Stimulated activated CD4-positive, alpha-beta T cell treated with anti-CD3 and anti-CD28 coated beads, Interleukin-1b, Interleukin-23, amount 100 ng/mL, for 48 hours (primary cell): ENCODE measurements at regions not wholly inside any gene's neighbourhood (a gene's known extent, or its start where the extent isn't known, plus 50 kb on each side); places are given as distances from the start of the nearest gene placed in this dataset.
"Not testable (repeated sequence)": the region's sequence is repeated elsewhere in the genome, so short reads cannot be mapped to it uniquely, and the experiment has no call there.

ENCODE experiments used
- DNase-seq: peaks from one replicate; pipeline ENCODE4 v3.0.0-alpha.2; 2020

DNA sequence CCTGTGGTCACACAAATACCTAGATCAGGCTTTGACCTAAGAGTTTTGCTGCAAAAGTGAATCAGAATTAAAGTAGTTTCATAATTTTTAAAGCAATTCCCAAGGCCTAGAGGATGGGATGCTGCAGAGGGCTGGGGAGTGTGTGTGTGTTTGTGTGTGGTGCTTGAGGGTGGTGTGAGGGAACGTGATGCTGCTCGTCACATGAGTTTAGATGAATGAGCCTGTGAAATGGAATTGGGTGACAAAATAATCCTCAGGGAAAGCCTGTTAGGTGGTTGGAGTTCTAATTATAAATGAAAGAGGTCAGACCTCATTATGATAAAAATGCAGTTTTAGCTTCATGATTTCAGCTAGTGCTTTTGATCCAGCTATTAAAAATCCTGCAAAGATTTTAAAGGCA is 87.5 kb upstream of the TMEM170B start:
- DNase-seq = no peak

DNA sequence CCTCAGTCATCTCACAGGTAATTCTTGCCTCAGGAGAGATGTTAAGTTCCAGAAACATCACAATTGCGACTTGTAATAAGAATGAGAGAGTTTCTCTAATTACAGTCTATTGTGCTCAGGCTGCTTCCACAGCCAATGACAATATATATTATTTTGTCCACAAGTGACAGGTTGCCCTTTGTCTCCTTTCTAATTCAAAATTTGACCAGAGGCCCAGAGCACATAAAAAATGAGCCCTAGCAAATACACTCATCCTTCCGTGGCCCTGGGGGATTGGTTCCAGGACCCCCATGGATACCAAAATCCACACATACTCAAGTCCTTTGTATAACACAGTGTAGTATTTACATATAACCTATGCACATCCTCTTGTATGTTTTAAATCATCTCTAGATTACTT is 88.1 kb upstream of the TMEM170B start:
- no peak for DNase-seq

DNA sequence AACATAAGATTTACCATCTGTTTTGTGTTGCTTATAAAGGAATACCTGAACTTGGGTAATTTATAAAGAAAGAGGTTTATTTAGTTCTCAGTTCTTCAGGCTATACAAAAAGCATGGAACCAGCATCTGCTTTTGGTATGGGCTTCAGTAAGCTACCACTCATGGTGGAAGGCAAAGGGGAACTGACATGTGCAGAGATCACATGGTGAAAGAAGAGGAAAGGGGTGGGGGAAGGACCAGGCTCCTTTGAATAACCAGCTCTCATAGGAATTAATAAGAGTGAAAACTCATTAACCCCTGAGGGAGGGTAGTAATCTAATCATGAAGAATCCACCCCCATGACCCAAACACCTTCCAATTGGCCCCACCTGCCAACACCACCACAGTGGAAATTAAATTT is 89.5 kb upstream of the TMEM170B start:
- DNase-seq = no peak

DNA sequence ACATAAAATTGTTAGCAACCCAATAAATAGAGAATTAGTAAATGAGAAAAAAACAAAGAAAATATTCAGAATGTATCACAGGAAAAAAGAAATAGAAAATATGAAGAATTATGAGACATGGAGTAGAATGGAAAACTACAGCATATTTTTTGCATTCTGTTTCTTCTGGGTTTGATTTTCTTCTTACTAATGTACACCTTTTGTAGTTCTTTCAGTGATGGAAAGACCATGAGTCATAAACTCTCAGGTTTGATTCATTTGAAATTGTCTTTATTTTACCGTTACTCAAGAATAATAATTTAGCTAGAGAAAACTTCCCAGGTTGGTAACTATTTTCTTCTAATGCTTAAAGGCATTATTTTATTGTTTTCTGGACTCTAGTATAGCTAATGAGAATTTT is 90.3 kb upstream of the TMEM170B start:
- DNase-seq = no peak

DNA sequence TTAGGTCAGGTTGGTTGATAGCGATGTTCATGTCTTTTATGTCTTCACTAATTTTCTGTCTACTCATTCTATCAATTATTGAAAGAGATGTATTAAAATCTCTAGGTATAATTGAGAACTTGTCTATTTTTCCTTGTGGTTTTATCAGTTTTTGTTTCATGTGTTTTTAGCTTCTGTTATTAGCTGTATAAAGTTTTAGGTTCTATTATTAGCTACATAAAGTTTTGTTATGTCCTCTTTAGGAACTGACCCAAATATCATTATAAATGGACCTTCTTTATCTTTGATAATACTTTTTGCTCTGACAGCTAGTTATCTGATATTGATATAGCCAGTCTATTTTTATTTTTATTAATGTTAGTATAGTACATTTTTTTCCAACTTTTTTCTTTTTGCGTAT is 92.4 kb upstream of the TMEM170B start:
- DNase-seq = no peak

DNA sequence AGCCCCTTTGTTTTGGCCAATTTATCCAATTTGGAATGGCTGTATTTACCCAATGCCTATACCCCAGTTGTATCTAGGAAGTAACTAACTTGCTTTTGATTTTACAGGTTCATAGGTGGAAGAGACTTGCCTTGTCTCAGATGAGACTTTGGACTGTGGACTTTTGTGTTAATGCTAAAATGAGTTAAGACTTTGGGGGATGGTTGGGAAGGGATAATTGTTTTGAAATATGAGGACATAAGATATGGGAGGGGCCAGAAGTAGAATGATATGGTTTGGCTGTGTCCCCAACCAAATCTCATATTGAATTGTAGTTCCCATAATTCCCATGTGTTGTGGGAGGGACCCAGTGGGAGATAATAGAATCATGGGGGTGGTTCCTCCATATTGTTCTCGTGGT is 94.4 kb upstream of the TMEM170B start:
- not testable (repeated sequence) for DNase-seq

DNA sequence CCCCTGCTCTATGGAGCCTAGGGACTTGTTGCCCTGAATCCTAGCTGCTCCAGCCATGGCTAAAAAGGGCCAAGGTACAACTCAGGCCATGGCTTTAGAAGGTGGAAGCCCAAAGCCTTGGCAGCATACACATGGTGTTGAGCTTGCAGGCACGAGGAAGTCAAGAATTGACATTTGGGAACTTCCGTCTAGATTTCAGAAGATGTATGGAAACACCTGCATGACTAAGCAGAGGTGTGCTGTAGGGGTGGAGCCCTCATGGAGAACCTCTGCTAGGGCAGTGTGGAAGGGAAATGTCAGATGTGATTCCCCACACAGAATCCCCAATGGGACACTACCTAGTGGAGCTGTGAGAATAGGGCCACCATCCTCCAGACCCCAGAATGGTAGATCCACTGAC is 95.1 kb upstream of the TMEM170B start:
- DNase-seq = no peak

DNA sequence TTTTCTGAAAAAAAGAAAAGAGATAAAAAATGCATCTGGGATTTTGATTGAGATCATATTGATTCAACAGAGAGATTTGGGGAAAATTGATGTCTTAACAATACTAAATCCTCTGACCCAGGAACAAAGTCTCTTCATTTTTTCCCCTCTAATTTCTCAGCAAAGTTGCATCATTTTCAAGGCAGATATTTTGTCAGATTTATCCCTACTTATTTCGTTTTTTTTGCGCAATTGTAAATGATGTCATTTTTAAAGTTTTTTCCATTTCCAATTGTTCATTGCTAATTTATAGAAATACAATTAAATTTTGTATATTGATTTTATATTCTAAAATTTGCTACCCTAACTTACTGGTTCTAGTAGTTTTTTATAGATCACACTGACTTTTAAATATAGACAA is 97.7 kb upstream of the TMEM170B start:
- DNase-seq = no peak

DNA sequence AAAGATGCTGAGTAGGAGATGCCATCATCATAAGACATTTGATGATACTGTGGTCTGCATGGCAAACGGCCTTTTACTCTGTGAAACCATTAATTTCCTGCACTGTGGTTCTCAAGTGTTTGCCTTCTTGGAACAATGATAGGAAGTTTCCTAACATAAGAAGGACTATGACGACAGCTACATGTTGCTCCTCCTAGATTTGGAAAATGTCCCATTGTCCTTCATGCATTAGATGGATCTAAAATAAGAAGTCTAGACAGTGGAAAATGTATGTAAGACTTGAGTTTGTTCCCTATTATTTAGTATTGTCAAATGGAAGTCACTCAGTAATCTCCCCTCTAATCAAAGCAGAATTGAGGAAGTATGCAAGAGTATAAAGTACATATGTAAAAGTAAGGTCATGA is 98.5 kb upstream of the TMEM170B start:
- no peak for DNase-seq

DNA sequence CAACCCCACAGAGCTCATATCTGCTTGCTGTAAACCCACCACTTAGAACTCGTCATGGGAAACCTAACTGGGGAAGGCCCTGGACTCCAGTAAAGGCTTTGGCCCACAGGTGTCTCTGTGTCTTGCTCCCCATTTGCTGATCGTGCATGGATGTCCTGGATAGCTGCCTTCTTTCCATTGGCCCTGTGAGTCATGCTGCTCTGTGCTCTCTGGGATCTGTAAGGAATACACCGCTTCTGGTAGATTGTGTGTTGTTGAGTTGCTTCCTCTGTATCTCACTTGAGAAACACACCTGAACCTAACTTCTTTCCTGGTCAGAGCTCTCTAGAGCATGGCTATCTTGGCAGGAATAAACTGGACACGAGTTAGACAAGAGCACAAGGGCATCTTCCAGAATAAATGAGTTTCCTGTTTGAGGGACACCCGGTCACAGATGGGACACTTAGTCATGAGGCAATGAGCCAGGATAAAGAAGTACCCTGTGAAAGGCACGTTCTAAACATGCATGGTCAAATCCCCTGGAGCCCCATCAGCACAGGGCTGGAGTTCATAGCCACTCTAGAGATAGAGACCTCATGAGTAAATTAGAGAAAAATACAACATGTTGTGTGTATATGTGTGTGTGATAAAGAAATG is 99.6 kb upstream of the TMEM170B start:
- DNase-seq = no peak

DNA sequence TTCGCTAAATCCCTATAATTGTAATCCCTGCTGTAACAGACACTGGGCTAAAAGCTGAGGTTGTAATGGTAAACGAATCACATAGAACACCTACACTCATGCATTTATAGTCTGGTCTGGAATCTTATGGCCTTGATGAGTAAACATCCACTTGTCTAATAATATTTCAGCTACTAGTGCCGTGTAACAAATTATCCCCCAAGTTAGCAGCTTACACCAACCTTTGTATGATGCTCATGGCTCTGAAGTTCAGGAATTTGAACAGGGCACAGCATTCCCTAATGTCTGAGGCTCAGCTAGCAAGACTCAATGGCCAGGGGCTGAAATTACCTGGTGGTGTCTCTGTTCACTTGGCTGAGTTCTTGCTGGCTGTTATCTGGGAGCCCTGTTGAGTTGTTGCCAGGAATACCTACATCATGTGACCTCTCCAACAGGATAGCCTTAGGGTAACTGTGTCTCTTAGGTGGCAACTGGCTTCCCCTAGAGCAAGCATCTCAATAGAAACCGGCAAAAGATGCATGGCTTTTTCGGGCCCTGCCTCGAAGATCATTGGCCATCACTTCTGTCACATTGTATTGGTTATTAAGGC is 100.9 kb upstream of the TMEM170B start:
- no peak for DNase-seq

DNA sequence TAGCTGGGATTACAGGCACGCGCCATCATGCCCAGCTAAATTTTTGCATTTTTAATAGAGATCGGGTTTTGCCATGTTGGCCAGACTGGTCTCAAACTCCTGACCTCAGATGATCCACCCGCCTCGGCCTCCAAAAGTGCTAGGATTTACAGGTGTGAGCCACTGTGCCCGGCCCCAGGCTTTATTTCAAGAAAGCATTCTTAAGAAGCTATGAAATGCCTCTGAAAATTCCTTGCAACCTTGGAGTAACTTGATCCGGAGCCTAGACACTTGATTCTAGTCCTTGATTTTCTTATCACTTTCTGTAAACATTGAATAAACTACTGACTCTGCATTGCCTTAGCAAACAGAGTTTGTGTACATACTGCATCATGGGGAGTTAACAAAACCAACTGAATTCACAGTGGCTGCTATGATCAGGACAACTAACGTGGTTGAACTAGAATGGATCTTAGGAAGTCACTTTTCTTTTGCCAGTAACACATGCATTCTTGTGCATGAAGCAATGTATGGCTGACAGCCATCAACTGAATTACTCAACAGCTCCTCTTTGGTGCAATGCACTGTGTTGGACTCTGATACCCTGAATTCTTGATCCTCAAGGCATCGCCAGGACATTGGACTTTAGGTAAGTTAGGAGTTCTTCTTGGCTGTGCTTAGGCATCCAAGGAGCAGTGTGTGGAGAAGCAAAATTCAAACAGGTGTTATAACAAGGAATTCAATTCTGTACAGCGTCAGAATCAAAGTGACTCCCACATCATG is 102.8 kb upstream of the TMEM170B start:
- no peak for DNase-seq

DNA sequence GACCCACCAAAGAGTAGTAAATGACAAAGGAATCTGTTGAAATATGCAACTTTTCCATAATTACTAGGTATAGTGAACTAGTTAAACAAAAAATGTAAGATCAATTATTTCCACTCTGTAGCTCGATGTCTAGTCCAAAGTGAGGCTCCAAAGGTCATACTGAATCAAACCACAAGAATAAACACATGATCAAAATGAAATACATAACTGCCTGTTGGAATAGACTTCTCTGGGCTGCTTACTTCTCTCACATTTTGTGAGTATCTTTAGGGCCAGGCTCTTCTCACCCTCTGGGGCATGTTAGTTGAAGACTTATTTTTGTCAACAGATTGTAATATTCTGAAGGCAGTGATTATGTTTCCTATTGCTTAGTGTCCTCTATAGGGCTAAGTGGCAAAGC is 103.7 kb upstream of the TMEM170B start:
- DNase-seq = no peak

DNA sequence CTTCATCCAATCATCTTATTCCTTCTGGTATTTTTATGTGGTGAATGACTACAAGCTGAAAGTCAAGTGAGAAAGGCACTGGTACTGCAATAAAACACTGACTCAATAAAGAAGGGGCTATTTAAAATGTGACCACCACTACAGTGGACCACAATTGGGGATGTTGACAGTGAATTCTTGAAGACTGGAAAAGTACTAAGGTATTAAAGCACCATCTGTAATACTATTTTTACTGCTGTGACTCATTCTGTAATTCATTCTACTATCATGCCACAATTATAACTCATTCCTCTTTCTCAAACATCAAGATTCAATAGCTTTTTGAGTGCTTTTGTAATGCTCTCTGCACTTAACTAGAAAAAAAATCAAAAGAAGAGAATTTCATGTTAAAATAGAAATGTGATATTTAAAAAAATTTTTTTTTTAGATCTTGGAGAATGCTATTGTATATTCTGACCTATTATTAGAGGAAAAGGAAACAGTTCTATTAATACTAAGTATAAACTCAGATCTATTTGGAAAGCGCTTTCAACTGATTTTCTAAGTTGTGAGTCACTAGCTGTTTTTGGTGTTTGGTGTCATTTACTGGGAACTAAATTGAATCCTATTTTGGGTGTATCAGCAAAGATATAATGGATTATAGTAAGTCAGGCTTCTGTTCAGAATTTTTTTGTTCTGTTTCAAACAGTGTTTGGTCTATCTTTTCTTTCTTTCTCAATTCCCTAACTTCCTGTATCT is 104.7 kb upstream of the TMEM170B start:
- no peak for DNase-seq

DNA sequence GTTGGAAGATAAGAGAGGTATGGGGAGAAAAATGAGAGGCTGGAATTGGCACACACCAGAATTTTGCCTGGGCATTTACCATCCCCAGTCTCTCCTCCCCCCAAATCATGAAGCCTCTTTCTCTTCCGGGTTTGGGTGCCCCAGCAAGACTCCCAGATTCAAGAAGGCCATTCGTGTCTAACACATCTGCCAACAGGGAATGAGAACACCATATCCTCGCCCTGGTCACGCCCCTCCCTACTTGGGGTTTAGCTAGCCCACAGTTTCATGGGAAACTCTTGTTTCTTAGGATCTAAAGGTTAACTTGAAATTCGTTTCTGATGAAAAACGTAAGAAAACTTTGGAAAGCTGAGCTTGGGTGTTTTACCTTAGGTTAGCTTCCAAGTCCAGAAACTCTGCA is 105.5 kb upstream of the TMEM170B start:
- no peak for DNase-seq

DNA sequence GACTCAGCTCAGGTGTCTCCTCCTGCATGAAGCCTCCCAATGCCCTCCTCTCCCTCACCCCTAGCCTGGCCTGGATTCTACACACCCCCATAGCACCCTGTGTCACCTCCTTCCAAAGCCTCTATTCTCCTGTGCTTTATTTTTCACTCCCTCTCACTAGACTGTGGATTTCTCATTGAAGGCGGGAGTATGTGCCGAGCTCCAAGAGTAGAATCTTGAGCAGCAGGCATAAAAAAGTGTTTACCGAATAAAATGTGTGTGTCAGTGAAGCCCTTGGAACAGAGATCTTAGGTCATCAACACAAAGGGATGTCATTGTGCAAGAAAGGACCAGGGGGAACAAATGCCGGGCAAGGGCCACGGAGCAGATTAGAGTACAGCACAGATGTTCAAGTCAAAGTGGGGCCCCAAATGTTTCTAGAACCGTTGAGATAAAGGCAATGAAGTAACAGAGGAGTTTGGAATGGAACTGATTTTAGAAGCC is 106.1 kb upstream of the TMEM170B start:
- no peak for DNase-seq

DNA sequence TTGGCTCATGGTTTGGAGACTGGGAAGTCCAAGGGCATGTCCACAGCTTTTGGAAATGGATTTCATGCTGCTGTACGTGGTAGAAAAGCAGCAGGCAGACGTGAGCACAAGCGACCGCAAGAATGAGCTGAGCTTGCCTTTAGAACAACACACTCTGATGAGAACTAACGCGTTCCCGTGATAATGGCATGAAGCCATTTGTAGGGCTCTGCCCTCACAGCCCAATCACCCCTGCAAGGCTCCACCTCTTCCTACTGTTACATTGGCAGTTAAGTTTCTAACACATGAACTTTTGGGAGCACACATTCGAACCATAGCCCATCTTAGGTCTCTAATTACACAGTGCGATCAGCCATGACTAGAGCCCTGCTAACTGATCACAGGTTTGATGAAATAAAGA is 107.5 kb upstream of the TMEM170B start:
- no peak for DNase-seq

DNA sequence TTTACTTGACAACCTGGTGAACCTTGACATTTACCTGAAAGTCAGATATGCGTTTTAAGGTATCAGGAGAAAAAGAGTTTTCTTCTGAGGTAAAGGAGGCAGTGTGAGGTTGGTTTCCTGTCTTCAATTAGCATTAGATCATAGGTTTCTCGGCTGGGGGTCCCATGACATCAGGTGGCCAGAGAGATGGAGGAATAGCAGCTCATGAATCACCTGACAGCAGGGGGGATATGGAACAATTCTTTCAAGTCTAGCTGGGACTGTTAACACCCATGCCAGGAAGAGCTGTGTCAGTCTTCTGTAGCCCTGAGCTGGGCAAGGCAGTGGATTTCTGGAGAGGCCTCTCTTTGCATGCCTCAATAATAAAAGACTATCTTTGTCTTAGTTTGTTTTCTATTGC is 108.0 kb upstream of the TMEM170B start:
- no peak for DNase-seq

DNA sequence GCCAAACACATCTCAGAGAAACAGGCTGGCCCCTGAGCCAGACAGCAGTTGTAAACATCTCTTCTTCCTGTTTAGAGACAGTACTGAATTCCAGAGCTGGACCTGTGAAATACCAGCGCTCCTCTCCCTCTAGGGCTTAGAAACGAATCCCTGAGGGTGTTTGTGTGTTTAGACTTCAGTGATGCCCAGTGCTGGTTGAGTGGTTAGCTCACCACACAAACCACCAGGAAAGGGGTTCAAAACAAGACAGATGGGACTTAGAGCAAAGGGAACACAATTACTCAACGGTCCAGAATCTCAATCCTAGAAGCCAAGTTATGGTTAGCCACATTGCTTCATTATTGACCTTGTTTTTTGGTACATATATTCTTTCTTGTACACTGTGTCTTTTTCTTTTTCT is 108.7 kb upstream of the TMEM170B start:
- no peak for DNase-seq

DNA sequence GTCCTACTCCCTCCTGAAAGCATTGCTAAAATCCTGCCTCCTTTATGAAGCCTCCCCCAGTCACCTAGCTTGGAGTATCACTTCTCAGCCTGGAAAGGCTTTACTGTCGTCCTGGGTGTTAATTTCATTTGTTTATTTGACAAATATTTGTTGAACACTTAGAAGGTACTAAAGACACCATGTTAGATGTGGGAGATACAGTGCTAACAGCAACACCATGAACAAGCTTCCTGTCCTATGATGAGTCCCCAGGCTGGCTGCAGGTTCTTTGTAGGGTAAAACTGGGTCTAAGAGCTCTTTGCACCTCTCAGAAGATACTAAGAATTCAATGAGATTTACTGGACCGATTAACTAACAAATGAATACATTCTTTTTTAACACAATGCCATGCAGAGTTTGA is 109.2 kb upstream of the TMEM170B start:
- no peak for DNase-seq

DNA sequence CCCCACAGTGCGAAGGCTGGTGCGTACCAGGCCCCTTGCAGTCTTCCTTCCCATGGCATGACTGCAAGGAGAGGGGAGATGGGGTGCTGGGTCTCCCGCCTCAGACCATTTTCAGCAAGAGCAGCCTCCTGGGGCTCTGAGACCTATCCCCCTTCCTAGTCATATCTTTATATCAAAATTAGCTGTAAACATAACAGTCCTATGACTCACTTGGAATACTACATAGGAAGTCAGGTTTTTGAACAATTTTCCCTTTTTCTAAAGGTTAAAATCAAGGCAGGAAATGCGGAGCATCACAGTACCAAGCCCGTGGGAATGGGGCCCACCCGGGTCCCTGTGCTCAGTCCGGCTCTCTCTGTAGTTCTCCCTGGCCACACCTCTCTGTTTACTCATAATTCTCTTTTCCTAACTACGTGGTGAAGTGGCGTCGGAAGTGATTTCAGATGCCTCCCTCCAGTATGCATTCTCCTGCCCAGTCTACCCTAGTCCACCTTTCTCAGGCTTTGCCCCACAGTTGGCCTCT is 109.8 kb upstream of the TMEM170B start:
- no peak for DNase-seq

DNA sequence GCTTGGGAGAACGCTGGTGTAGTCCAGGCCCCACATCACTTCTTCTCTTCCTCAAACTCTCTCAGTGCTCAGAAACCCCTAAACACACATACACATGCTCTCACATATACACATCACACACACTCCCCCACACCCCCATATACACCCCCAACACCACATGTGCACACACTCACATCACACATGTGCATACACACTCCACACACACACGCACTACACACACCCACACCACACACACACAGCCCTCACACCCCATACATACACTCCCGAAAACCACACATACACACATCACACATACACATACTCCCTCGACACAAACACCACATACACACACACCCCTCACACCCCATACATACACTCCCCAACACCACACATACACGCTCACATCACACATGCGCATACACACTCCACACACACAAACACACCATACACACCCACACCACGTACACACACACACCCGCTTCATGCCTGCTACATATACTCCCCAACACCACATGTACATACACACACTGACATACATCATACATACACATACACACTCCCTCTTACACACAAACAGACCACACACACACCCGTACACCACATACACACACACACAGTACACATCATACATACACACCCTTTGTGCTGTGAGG is 110.3 kb upstream of the TMEM170B start:
- no peak for DNase-seq

DNA sequence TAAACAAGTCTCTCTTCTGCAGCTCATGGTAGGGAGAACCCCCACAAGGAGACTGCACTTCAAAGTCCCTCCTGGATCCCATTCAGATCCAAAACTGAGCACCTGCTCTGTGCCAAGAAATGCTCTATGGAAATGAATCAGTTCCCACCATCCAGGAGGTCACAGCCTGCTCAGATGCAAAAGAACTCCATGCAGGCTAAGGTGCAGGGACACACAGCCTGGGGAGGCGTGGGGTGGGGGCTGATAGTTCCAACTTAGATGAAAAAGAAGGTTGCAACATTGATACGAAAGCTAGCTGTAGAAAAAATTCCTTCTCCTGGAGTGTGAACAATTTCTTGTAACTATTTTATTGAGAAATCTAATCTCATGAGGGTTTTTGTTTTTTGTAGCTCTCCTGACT is 111.0 kb upstream of the TMEM170B start:
- DNase-seq = no peak
